ENCODE measurements at regions not wholly inside any gene's neighbourhood (a gene's known extent, or its start where the extent isn't known, plus 50 kb on each side); places are given as distances from the start of the nearest gene placed in this dataset.

DNA sequence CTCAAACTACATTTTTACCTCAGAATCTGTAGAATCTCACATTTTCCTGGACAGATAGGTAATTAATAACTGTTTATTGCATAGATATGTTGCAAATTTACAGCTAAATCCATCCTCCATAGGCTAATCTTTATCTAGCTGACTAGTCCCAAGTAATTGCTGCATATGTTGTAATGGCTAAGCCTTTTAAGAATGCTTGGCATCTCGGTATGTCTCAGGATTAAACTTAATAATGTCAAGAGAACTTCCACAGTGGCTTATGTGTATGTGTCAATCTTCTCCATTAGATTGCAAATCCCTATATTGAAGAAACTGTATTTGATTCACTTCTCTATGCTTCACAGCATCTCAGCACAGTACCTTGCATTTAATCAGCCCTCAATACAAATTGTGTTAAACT is 131.9 kb downstream of the PRDM9 start:
- no peak for TF ChIP-seq CTCF (conservative IDR thresholded peaks at IDR 0.05 in 1 of 2, IDR thresholded peaks at IDR 0.05 in 1 of 2; ENCODE audit: low read depth in 1 of 2, low read length in 2 of 2)
- no peak for TF ChIP-seq EZH2 (IDR thresholded peaks at IDR 0.05; ENCODE audit: low read length, missing control alignments)

All from fibroblast of lung (primary cell).